GM12878 (cell line): ENCODE measurements at regions not wholly inside any gene's neighbourhood (a gene's known extent, or its start where the extent isn't known, plus 50 kb on each side); places are given as distances from the start of the nearest gene placed in this dataset.

ENCODE experiments used
- ATAC-seq: fragments of 200-7000 bp; cut with Tn5 transposase; 3 replicates; pipeline ENCODE4 v1.9.1; 2020; ENCODE audit warnings: mild to moderate bottlenecking, moderate library complexity
- BruUV-seq: library from RNA; stranded (reverse); fragments of 400-500 nt; replicated peaks from 2 replicates; lab custom pipeline; 2021; lab: Mats Ljungman, UMichigan
- CTCF ChIA-PET: fragments of 300-600 bp; sonication (Branson Sonifier 250); formaldehyde crosslinking; extraction: SDS; loops from one replicate; lab custom pipeline; 2021; ENCODE audit warnings: inconsistent platforms; lab: Yijun Ruan, JAX
- POLR2A ChIA-PET: fragments of 350-600 bp; formaldehyde crosslinking; extraction: SDS; loops from one replicate; lab custom pipeline; 2021; ENCODE audit warnings: inconsistent platforms; lab: Charles Lee
- RAD21 ChIA-PET: fragments of 300-600 bp; sonication (Branson Sonifier 250); formaldehyde crosslinking; loops from one replicate; lab custom pipeline; 2023; ENCODE audit warnings: antibody characterized with exemption; ENCODE audit not compliant: unreplicated experiment; lab: Charles Lee
- SMC1A ChIA-PET: fragments of 300-600 bp; sonication (Branson Sonifier 250); formaldehyde crosslinking; loops from one replicate; lab custom pipeline; 2023; ENCODE audit not compliant: unreplicated experiment, uncharacterized antibody; lab: Charles Lee
- DNase-seq: peaks from one replicate; pipeline ENCODE4 v3.0.0-alpha.2; 2011; ENCODE audit warnings: low read depth, low spot score
- FAIRE-seq: peaks from 3 replicates; lab custom pipeline; 2011; peaks lifted over from hg19 to GRCh38; lab: Jason Lieb, UNC
- H2AFZ ChIP-seq: 2 replicates; pipeline ENCODE4 v1.6.0; 2011; ENCODE audit warnings: low read depth, low read length, control low read depth; ENCODE audit not compliant: control insufficient read depth
- H3K27ac ChIP-seq: 2 replicates; pipeline ENCODE4 v1.5.1; 2011; ENCODE audit warnings: control low read depth; ENCODE audit not compliant: control insufficient read depth, insufficient read depth
- H3K27me3 ChIP-seq, 2 experiments: replicated peaks in 1 of 2; 2 replicates each; pipeline versions ENCODE4 v1.6.0 to v1.6.1; 2011; ENCODE audit warnings: low read length in 1 of 2; ENCODE audit not compliant: control insufficient read depth in 2 of 2, insufficient read depth in 2 of 2
- H3K36me3 ChIP-seq, 2 experiments: 2 replicates each; pipeline ENCODE4 v1.5.1; 2011; ENCODE audit warnings: low read length in 1 of 2; ENCODE audit not compliant: control insufficient read depth in 2 of 2, insufficient read depth in 2 of 2
- H3K4me1 ChIP-seq: 2 replicates; pipeline ENCODE4 v1.6.1; 2011; ENCODE audit warnings: mild to moderate bottlenecking, low read length, moderate library complexity, mixed read lengths; ENCODE audit not compliant: control insufficient read depth, insufficient read depth
- H3K4me2 ChIP-seq: 2 replicates; pipeline ENCODE4 v1.6.0; 2011; ENCODE audit warnings: control low read depth; ENCODE audit not compliant: control insufficient read depth, insufficient read depth
- H3K4me3 ChIP-seq: fragments of 200-600 bp; sonication (generic); 2 replicates; pipeline ENCODE4 v1.5.1; 2016
- H3K79me2 ChIP-seq: 2 replicates; pipeline ENCODE4 v1.6.0; 2011; ENCODE audit warnings: low read length; ENCODE audit not compliant: control insufficient read depth, insufficient read depth
- H3K9ac ChIP-seq: 2 replicates; pipeline ENCODE4 v1.8.0; 2011; ENCODE audit warnings: low read length, control low read depth, mixed read lengths; ENCODE audit not compliant: control insufficient read depth, insufficient read depth
- H3K9me3 ChIP-seq: replicated peaks from 3 replicates; pipeline ENCODE4 v1.5.1; 2011; ENCODE audit warnings: mild to moderate bottlenecking, low read length; ENCODE audit not compliant: control insufficient read depth, insufficient read depth
- H4K20me1 ChIP-seq: 2 replicates; pipeline ENCODE4 v1.6.0; 2011; ENCODE audit not compliant: control insufficient read depth, insufficient read depth
- BACH1 ChIP-seq: fragments of 450-650 bp; IDR thresholded peaks from 2 replicates; pipeline ENCODE4 v1.6.1; 2017; ENCODE audit warnings: mild to moderate bottlenecking, borderline replicate concordance
- EZH2 ChIP-seq: IDR thresholded peaks from 2 replicates; pipeline ENCODE4 v1.6.1; 2012; ENCODE audit warnings: low read depth, mild to moderate bottlenecking, control low read depth, inconsistent platforms, low read length, borderline replicate concordance; ENCODE audit not compliant: control insufficient read depth
- NR2C1 ChIP-seq: fragments of 450-650 bp; IDR thresholded peaks from 2 replicates; pipeline ENCODE4 v1.6.1; 2017; ENCODE audit warnings: antibody characterized with exemption, mild to moderate bottlenecking, moderate library complexity
- RAD21 ChIP-seq: IDR thresholded peaks from 2 replicates; pipeline ENCODE4 v1.6.1; 2011; ENCODE audit warnings: mild to moderate bottlenecking, low read depth, low read length, moderate library complexity; ENCODE audit not compliant: insufficient read depth
- RBBP5 ChIP-seq: fragments of 200-600 bp; sonication (generic); conservative IDR thresholded peaks from 2 replicates; pipeline ENCODE4 v1.6.1; 2016
- SIN3A ChIP-seq: IDR thresholded peaks from 2 replicates; pipeline ENCODE4 v1.6.1; 2012; ENCODE audit warnings: low read depth, low read length, improper control_type of control experiment
- SUPT20H ChIP-seq: IDR thresholded peaks from 2 replicates; pipeline ENCODE4 v1.6.1; 2011; ENCODE audit warnings: low read depth, mild to moderate bottlenecking, low read length, moderate library complexity, borderline replicate concordance; ENCODE audit not compliant: control insufficient read depth
- TBL1XR1 ChIP-seq: IDR thresholded peaks from 2 replicates; pipeline ENCODE4 v1.6.1; 2012; ENCODE audit warnings: low read depth, low read length, improper control_type of control experiment
- ZSCAN29 ChIP-seq: fragments of 450-650 bp; IDR thresholded peaks from 2 replicates; pipeline ENCODE4 v1.6.1; 2017; ENCODE audit warnings: mild to moderate bottlenecking, moderate library complexity
- WGBS: methylation state at CpG from one replicate; pipeline ENCODE4 v1.1.6; 2016; ENCODE audit warnings: low lambda C conversion rate; ENCODE audit not compliant: insufficient replicate concordance, insufficient coverage; ENCODE audit errors: missing lambda C conversion rate; 5-methylcytosine and 5-hydroxymethylcytosine counted together
- in situ Hi-C: fragments of 300-500 bp; cut with MboI; formaldehyde crosslinking; loops from 9 replicates; pipeline ENCODE4 v1.14.3; 2018; ENCODE audit warnings: mixed read lengths
- intact Hi-C: fragments of 100-400 bp; cut with micrococcal nuclease; formaldehyde crosslinking; loops from one replicate; pipeline ENCODE4 v1.14.2; 2022; ENCODE audit not compliant: unreplicated experiment
- TF ChIP-seq, protein P1 (sequence below), 3 experiments: IDR thresholded peaks in 2 of 3; conservative IDR thresholded peaks in 1 of 3; 2 replicates each; pipeline ENCODE4 v1.5.1; 2011; ENCODE audit warnings: low read depth in 3 of 3, low read length in 3 of 3, mild to moderate bottlenecking in 3 of 3, control low read depth in 2 of 3, moderate library complexity in 2 of 3, inconsistent platforms in 1 of 3, mixed read lengths in 1 of 3; ENCODE audit not compliant: control insufficient read depth in 2 of 3, insufficient read depth in 1 of 3; ENCODE audit errors: extremely low read depth in 1 of 3
- TF ChIP-seq, protein P2 (sequence below): fragments of 450-650 bp; IDR thresholded peaks from 2 replicates; pipeline ENCODE4 v1.6.1; 2017; ENCODE audit warnings: mild to moderate bottlenecking
- TF ChIP-seq, protein P3 (sequence below): IDR thresholded peaks from 2 replicates; pipeline ENCODE4 v1.6.1; 2012; ENCODE audit warnings: low read depth, low read length, improper control_type of control experiment
- TF ChIP-seq, protein P4 (sequence below): fragments of 450-650 bp; IDR thresholded peaks from 2 replicates; pipeline ENCODE4 v1.6.1; 2016; ENCODE audit warnings: mild to moderate bottlenecking, moderate library complexity, borderline replicate concordance

DNA sequence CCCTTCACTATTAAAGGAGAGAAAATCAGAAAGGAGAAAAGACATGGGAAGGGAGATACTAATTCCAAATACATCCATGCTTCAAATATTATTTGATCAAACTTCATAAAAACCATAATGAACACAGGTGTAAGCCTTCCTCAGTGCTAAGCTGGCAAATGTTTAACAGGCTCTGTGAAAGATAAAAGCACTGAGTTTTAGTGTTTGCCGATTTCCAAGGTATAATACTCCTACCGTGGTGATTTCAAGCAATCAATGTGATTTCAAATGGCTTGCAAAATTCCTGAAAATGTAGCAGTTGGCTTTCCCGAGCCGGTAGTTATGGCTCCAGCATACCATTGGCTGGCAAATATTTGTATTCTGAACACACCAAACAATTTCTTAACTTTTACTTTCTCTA is 732.3 kb upstream of the GOLIM4 start (continued):
- TF ChIP-seq, protein P1, sequence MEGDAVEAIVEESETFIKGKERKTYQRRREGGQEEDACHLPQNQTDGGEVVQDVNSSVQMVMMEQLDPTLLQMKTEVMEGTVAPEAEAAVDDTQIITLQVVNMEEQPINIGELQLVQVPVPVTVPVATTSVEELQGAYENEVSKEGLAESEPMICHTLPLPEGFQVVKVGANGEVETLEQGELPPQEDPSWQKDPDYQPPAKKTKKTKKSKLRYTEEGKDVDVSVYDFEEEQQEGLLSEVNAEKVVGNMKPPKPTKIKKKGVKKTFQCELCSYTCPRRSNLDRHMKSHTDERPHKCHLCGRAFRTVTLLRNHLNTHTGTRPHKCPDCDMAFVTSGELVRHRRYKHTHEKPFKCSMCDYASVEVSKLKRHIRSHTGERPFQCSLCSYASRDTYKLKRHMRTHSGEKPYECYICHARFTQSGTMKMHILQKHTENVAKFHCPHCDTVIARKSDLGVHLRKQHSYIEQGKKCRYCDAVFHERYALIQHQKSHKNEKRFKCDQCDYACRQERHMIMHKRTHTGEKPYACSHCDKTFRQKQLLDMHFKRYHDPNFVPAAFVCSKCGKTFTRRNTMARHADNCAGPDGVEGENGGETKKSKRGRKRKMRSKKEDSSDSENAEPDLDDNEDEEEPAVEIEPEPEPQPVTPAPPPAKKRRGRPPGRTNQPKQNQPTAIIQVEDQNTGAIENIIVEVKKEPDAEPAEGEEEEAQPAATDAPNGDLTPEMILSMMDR (IDR thresholded peaks at IDR 0.05 in 2 of 3, conservative IDR thresholded peaks at IDR 0.05 in 1 of 3; ENCODE audit: control insufficient read depth in 2 of 3, extremely low read depth in 1 of 3, insufficient read depth in 1 of 3, low read depth in 3 of 3, low read length in 3 of 3) = no peak
- TF ChIP-seq EZH2 = no peak
- TF ChIP-seq, protein P2, sequence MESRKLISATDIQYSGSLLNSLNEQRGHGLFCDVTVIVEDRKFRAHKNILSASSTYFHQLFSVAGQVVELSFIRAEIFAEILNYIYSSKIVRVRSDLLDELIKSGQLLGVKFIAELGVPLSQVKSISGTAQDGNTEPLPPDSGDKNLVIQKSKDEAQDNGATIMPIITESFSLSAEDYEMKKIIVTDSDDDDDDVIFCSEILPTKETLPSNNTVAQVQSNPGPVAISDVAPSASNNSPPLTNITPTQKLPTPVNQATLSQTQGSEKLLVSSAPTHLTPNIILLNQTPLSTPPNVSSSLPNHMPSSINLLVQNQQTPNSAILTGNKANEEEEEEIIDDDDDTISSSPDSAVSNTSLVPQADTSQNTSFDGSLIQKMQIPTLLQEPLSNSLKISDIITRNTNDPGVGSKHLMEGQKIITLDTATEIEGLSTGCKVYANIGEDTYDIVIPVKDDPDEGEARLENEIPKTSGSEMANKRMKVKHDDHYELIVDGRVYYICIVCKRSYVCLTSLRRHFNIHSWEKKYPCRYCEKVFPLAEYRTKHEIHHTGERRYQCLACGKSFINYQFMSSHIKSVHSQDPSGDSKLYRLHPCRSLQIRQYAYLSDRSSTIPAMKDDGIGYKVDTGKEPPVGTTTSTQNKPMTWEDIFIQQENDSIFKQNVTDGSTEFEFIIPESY = no peak
- TF ChIP-seq RBBP5 = no peak
- no peak for TF ChIP-seq RAD21
- TF ChIP-seq SIN3A = no peak
- no peak for TF ChIP-seq TBL1XR1
- TF ChIP-seq SUPT20H = no peak
- no peak for TF ChIP-seq ZSCAN29

DNA sequence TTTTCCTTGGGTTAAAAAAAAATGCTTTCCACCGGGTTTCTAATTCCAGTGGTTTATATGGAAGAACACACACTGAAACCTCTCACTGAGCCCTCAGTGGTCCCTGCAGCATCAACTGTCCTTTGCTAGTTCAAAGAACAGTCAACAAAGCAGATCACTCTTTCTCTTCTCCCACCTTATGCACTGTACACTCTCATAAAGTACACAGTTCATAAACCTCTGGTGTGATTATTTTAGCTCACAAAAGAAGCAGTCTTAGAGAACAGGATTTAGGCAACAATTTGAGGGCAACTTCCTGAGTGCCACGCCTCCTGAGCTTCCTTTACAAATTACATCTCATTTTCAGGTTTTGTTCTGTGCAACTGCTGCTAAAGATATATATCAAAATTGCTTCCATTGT is 728.4 kb upstream of the GOLIM4 start:
- FAIRE-seq (peak; percentile 13), ATAC-seq (no peak; the same call in 2 of the 3 replicates), DNase-seq (no peak)
- no peak overlapping the region for H2AFZ ChIP-seq
- BruUV-seq = no TSS peak
- no peak overlapping the region for H3K9ac ChIP-seq
- ChIA-PET RAD21 (no interaction called here), CTCF (interaction anchor here (0.7 to 1.0 kb wide), 2 partner anchors 23 to 288 kb away, joined by 3 read pairs; no protein-coding TSS in a partner anchor), SMC1A (interaction anchor here (1.3 kb wide), 1 partner anchor 11 kb away, joined by 3 read pairs; no protein-coding TSS in a partner anchor), POLR2A (no interaction called here)
- in situ Hi-C loops = no loop called here
- H3K9me3 ChIP-seq = no peaks in the 10 kb centered on the region
- no peaks in the 10 kb centered on the region for H3K27me3 ChIP-seq
- WGBS = 25% methylated on average over 2 of the region's 2 CpGs
- intact Hi-C loops = no loop called here
- no peaks in the 10 kb centered on the region for H3K4me1 ChIP-seq
- H3K4me3 ChIP-seq = no peak overlapping the region
- no peaks in the 10 kb centered on the region for H3K36me3 ChIP-seq
- H3K27ac ChIP-seq = no peak overlapping the region
- H4K20me1 ChIP-seq = no peaks in the 10 kb centered on the region
- no peaks in the 10 kb centered on the region for H3K79me2 ChIP-seq
- H3K4me2 ChIP-seq = no peak overlapping the region
- TF ChIP-seq BACH1 (no peak), NR2C1 (no peak)
- TF ChIP-seq, protein P3, sequence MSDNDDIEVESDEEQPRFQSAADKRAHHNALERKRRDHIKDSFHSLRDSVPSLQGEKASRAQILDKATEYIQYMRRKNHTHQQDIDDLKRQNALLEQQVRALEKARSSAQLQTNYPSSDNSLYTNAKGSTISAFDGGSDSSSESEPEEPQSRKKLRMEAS = no peak
- TF ChIP-seq, protein P4, sequence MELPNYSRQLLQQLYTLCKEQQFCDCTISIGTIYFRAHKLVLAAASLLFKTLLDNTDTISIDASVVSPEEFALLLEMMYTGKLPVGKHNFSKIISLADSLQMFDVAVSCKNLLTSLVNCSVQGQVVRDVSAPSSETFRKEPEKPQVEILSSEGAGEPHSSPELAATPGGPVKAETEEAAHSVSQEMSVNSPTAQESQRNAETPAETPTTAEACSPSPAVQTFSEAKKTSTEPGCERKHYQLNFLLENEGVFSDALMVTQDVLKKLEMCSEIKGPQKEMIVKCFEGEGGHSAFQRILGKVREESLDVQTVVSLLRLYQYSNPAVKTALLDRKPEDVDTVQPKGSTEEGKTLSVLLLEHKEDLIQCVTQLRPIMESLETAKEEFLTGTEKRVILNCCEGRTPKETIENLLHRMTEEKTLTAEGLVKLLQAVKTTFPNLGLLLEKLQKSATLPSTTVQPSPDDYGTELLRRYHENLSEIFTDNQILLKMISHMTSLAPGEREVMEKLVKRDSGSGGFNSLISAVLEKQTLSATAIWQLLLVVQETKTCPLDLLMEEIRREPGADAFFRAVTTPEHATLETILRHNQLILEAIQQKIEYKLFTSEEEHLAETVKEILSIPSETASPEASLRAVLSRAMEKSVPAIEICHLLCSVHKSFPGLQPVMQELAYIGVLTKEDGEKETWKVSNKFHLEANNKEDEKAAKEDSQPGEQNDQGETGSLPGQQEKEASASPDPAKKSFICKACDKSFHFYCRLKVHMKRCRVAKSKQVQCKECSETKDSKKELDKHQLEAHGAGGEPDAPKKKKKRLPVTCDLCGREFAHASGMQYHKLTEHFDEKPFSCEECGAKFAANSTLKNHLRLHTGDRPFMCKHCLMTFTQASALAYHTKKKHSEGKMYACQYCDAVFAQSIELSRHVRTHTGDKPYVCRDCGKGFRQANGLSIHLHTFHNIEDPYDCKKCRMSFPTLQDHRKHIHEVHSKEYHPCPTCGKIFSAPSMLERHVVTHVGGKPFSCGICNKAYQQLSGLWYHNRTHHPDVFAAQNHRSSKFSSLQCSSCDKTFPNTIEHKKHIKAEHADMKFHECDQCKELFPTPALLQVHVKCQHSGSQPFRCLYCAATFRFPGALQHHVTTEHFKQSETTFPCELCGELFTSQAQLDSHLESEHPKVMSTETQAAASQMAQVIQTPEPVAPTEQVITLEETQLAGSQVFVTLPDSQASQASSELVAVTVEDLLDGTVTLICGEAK = no peak
